COLO668 (cell line): ENCODE measurements at regions not wholly inside any gene's neighbourhood (a gene's known extent, or its start where the extent isn't known, plus 50 kb on each side); places are given as distances from the start of the nearest gene placed in this dataset.
"Not testable (repeated sequence)": the region's sequence is repeated elsewhere in the genome, so short reads cannot be mapped to it uniquely, and the experiment has no call there.

Experiments
- DNase-seq: peaks from one replicate; lab custom pipeline; 2025; ENCODE audit not compliant: unreplicated experiment; lab: John Stamatoyannopoulos, UW

- no peak for DNase-seq
These were observed 1002.0 kb downstream of the OTOL1 start for GRCh38 chr3:162498626-162499025.

- DNase-seq: no peak
These were observed 1010.8 kb downstream of the OTOL1 start for GRCh38 chr3:162507397-162507796.

DNA sequence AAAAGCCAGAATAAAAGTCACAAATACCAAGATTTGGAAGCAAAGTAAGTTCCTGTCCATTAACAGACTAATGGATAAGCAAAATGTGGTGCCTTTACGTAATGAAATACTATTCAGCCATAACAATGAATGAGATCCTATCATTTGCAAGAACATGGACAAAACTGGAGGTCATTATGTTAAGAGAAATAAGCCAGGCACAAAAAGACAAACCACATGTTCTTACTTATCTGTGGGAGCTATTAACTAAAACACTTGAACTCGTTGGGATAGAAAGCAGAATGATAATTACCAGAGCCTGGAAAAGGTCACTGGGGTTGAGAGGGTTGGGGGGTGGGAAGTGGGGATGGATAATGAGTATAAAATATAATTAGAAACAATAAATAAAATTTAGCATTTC lies 1015.9 kb downstream of the OTOL1 start:
- no peak for DNase-seq

DNA sequence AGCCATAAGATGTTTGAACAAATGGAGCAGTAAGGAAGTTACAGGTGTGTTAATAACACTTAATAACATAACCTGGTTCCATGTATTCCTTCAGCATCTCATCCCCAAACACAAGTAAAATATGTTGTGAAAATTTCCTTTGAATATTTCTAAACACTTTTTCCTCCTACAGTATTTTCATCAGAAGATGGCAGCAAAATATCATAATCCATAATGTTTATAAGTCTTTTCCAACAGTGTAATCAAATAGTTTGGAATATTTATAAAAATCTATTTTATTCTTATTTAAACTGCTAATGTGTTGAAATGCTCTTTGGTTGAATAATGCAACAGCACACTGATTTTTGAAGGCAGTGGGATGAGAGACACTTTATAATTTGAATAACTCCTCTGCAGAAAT lies 1020.5 kb downstream of the OTOL1 start:
- no peak for DNase-seq

- no peak for DNase-seq
These were observed 1025.1 kb downstream of the OTOL1 start for GRCh38 chr3:162521669-162522068.

DNA sequence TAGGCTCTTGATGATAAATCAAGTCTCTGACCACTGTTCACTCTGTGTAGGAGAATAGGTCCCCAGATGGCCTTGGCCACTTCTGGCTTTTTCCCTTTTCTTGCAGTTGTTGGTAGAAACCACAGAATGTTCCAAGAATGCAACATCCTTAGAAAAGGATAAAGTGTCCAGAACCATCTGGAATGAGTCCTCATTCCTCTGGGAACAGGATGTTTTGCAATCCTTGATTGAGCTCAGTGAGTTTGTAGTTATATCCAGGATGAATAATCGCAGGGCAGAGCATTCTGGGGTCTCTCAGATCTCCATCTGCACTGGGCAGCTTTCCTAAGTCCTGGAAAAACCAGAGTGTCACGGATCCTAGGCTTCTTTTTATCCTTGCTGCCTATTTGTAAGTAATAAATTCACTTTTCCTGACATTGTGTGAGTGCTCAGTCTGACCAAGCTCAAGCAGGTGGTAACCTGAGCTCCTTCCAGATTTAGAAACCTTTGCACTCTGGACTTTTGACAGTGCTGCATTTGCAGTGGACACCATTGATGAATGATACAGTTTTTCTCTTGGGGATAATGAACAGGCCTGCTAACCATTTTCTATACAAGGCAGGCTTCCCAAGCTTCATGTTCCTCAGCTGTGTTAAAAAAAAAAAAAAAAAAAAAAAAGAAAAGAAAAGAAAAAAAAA lies 1028.6 kb downstream of the OTOL1 start:
- DNase-seq: no peak

- DNase-seq: no peak
These were observed 1029.2 kb downstream of the OTOL1 start for GRCh38 chr3:162525771-162526170.

GRCh38 chr3:162534431-162534830 lies 1037.8 kb downstream of the OTOL1 start:
- DNase-seq: no peak

- DNase-seq: no peak
These were observed 1041.9 kb downstream of the OTOL1 start for GRCh38 chr3:162538491-162538890.

DNA sequence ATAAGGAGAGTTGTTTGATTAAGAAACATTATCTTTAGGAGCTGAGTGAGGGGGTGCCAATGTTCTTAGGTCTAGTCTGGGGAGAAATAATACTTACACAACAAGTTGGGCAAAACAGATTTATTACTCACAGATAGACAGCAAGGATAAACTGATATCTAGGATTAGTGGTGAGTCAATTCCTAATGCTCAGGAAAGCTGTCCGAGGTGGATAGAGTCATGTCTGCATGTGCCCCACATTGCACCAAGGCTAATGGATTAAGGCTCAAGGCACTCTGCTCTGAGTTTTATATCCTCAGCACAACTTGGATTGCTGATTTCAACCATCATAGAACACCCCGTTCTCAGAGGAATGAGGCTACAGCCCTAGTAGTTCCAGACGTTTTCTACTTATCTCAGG lies 1042.3 kb downstream of the OTOL1 start:
- no peak for DNase-seq

DNA sequence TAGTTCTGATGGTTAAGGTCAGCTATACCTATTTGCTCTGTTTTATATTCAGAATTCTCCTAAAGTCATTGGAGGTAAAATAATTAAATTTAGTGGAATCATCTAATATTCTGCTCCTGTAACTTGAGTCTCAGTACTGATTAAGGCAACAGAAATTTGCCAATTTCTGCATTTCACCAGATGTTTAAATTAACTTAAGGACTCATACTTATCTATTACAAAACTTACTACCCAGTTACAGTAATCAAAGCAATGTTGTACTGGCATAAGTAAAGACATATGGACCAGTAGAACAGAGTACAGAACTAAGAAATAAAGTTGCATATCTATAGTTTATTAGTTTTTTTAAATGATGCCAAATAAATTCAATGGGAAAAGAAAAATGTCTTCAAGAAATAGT lies 1043.8 kb downstream of the OTOL1 start:
- DNase-seq: no peak

DNA sequence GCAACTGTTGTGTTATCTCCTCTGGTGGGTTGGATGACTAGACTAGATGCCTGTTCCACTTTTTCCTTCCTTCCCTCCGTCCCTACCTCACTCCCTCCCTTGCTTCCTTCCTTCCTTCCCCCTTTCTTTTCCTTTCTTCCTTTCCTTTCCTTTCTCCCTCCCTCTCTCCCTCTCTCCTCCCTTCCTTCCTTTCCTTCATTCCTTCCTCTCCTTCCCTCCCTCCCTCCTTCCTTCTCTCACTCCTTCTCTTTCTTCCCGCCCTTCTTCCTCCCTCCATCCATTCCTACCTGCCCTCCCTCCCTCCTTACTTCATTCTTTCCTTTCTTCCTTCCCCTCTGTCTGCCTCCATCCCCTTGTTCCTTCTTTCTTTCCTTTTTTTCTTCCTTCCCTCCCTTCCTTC lies 1045.3 kb downstream of the OTOL1 start:
- DNase-seq: no peak

- no peak for DNase-seq
These were observed 1047.6 kb downstream of the OTOL1 start for GRCh38 chr3:162544246-162544645.

- no peak for DNase-seq
These were observed 1050.3 kb downstream of the OTOL1 start for GRCh38 chr3:162546910-162547309.

DNA sequence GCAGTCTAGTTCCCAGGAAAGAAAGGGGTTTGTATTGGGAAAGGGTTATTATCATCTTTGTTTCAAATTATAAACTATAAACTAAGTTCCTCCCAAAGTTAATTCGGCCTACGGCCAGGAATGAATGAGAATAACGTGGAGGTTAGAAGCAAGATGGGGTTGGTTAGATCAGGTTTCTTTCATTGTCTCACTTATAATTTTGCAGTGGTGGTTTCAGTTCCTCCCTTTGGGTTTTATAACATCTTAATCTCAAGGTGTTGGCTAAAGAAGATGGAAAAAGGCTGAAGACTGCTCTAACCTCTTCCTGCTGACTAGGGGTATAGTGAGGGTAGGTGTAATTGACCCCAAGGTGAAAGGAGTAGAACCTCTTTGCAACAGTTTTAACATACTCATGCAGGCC lies 1050.7 kb downstream of the OTOL1 start:
- no peak for DNase-seq

DNA sequence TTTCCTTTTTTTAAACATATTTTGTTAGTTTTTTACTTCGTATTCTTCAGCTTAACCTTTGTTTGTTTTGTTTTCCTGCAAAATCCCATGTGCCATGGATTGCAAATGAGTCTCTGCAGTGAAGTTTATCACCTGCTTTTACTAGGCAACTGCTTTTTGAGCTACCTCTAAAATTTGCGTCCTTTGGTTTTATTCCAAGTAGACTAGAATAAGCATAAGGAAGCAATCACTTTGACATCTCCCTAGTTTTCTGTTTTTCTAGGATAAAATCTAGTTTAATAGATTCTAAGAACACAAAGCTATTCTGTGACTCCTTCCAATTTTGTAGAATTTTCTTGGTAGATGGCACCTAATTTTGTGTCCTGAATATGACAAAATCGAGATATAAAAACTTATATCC lies 1059.2 kb downstream of the OTOL1 start:
- DNase-seq: no peak

DNA sequence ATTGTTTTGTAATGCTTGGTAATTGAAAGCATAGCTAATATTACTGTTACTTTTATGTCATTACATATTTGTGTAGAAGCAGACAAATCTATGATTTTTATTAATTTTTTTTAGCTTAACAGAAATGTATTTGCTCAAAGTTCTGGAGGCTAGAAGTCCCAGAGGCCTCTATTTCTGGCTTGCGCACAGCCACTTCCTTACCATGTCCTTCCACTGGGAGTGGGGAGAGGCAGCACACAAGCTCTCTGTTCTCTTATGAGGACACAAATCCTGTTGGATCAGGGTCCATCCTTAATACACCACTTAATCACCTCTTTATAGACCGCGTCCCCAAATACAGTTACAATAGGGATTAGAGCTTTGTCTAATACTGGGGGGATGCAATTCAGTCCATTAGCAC lies 1061.4 kb downstream of the OTOL1 start:
- no peak for DNase-seq

- DNase-seq: no peak
These were observed 1072.1 kb downstream of the OTOL1 start for GRCh38 chr3:162568706-162569105.

GRCh38 chr3:162569314-162569713 lies 1072.7 kb downstream of the OTOL1 start:
- DNase-seq: no peak

DNA sequence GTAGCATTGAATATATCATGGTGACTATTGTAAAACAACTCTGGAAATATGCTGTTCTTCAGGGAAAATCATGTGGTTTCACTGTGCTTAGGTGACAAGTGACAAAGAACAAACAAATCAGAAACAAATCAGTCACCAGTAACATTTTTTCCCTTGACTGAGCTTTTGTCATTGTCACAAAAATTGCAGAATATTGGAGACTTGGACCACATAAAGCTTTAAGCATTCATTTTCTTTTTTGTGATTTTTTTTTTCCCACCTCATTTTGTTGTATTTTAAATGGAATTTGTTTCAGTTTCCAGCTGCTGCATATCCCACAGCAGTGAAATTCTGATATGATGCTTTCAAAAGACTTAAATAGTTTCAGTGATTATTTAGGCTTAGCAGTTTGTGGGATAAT lies 1088.4 kb downstream of the OTOL1 start:
- no peak for DNase-seq

DNA sequence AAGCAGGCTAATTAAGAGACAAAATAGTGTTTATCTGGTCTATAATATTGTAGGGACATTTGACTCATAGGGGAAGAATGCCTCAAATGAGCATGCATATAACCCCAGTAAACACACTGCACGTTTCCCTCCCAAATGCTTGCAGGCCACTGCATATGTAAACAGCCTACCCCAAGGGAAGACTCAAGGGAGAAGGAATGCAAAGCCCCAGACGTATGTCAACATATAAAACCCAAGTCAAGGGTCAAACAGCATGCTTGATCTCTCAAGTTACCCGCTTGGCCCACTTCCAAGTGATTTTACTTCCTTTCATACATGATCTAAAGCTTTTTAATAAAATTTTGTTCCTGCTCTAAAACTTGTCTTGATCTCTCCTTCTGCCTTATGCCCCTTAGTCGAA lies 1090.0 kb downstream of the OTOL1 start:
- no peak for DNase-seq

GRCh38 chr3:162597226-162597625 lies 1100.6 kb downstream of the OTOL1 start:
- DNase-seq: no peak

DNA sequence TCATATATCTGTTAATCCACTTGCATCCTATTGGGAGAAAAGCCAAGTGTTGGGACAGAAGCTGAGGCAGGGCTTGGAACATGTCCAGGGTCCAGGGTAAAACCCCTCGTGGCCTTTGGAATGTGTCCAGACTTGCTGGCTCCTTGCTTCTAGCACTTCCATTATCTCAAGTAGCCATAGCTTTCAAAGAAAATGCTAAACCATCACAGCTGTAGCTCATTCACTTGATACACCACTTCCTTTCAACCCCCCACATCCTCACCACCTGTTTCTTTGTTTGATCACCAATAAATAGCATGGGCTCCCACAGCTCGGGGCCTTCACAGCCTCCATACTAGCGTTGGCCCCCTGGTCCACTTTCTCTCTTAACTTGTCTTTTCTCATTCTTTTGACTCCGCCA lies 1101.9 kb downstream of the OTOL1 start:
- peak; percentile 1 for DNase-seq

DNA sequence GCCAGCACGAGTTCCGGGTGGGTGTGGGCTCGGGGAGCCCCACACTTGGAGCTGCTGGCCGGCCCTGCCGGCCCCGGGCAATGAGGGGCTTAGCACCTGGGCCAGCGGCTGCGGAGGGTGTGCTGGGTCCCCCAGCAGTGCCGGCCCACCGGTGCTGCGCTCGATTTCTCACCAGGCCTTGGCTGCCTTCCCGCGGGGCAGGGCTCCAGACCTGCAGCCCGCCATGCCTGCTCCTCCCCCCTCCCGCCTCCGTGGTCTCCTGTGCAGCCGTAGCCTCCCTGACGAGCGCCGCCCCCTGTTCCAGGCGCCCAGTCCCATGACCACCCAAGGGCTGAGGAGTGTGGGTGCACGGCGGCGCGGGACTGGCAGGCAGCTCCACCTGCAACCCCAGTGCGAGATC lies 1103.1 kb downstream of the OTOL1 start:
- not testable (repeated sequence) for DNase-seq
